Ureter (tissue), 1 donor: ENCODE measurements at regions not wholly inside any gene's neighbourhood (a gene's known extent, or its start where the extent isn't known, plus 50 kb on each side); places are given as distances from the start of the nearest gene placed in this dataset.

Source experiments
- DNase-seq: peaks from one replicate; pipeline ENCODE4 v3.0.0-alpha.2; 2020; ENCODE audit warnings: low spot score
- donor health status: DM: yes; HTN: yes; CAD: no.

DNA sequence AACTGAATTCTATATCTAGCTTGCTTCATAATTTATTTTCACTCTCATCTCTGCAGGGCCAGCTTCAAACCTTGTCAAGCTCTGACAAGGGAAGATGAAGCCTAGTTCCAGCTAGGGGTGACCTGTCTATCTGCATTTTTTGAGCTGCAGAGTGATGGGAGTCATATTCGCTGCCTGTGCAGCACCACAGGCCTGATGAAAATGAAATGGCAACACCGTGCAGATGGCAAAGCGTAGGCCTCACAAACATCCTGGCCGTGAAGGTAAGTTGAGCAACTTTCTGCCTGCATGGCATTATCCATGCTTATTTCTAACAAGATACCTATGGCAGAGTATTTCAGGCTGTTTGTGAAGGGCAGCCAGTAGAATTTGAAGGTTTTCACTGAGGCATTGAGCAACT, 86.4 kb upstream of the C1QTNF9B start:
- no peak for DNase-seq

DNA sequence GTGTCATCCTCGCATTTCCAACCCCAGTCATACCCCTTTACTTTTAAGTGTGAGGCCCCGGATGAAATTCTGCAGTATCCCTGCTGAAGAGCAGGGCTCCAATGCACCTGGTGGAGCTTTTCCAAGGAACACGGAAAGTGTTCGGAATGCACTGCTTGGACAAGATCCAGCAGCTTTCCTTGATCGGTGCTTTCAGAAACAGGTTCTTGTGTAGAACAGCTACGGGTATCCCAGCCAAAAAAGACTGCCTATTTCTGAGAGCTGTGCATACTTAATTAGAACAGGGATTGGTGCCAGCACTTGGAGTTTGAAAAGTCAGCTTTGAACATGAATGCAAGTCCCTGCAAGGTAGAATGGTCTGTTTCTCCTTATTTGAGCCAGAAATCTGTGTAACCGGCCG, 87.2 kb upstream of the C1QTNF9B start:
- DNase-seq, result no peak

DNA sequence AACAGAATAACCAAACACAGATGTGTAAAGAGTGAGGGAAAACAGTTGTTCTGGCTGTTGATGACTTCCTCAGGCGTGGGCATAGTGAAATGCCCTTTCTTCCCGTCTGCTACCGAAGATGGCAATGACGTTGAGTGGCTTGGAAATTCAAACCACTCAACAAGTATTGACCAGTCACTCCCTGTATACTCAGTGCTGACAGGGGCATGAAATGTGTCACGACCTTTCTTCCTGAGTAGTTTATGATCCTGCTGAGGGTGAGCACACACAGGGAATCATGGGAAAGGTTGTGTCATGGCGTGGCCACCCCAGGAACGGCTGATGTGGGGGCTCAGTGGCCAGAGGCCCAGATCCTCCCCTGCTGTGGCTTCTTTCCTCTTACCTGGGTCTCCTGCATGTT, 87.8 kb upstream of the C1QTNF9B start:
- DNase-seq, result no peak

DNA sequence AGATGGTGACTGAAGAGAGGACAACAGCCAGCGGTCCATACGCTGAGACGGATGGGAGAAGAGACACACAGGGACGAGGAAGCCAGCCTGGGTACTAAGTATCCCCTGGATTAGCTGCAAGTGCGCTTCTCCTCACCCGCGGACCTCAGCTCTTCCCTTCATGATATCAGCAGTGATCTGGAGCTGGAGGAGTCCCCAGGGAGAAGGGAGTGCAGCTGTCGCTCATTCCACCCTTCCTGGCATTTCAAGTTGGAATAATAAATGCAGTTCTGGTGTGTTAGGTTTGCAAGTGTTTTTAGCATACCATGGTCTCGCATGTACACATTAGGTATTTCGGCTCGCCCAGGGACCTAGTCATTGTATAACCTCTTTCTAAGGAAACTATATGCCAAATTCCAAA, 88.5 kb upstream of the C1QTNF9B start:
- no peak for DNase-seq

DNA sequence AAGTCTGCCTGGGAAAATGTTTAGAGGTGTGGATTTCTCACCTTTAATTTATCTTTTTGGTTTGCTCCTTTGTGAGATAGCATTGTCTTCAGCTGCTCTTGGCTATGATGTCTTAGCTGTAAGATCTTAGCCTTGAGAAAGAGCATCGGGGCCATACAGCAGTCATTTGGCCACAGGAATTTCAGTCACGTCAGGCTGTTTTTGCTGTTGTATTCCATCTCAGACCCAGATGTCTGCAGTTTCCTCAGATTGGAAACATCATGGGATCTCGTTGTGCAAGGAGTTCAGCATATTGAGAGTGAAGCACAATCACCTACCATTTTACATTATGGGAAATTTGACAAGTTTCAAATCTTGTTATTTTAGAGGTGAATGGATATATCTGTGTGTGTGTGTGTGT, 89.3 kb upstream of the C1QTNF9B start:
- no peak for DNase-seq

DNA sequence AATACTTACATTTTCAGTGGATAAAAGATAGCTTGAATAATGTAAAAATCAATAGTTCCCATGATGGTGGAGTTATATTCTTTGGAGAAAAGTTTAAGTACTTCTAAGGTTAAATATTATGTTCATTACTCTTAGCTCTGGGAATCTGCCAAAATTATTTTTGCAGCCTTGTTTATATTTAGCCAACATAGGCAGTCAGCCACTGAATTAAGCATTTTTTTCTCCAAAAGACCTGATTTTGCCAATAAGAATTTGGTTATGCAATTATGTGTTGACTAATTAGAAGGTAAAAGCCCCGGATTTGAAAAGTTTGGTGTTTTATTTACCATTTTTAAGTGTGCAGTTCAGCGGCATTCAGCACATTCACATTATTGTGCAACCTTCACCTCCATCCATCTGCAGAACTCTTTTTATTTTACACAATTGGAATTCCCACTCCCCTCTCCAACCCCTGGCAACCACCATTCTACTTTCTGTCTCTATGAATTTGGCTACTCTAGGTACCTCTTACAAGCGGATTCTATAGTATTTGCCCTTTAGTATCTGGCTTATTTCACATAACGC, 90.1 kb upstream of the C1QTNF9B start:
- DNase-seq, result no peak

DNA sequence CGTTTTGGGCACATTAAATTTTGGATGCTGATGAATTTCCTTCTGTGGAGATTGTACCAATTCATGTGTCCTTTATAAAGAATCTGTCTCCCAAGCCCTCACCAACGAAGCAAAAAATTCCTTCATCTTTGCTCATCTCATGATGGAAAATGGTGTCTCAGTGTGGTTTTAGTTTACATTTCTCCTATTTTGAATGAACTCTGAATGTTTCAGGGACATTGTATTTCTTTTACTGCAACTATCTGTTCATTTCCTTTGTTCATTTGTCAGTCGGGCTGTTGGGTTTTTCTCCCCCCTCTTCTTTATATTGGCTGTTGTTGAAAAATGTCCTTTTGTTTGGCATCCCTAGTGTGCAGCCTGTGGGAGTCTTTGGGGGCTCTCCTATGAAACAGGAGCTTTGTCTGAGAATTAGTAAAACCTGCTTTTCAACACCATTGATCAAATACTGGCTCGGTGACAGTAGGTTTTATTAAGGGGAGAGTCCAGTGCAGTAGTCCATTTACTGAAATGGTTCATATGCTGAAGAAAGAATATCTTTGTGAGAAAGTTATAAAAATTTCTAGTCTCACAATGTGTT, 91.3 kb upstream of the C1QTNF9B start:
- no peak for DNase-seq

DNA sequence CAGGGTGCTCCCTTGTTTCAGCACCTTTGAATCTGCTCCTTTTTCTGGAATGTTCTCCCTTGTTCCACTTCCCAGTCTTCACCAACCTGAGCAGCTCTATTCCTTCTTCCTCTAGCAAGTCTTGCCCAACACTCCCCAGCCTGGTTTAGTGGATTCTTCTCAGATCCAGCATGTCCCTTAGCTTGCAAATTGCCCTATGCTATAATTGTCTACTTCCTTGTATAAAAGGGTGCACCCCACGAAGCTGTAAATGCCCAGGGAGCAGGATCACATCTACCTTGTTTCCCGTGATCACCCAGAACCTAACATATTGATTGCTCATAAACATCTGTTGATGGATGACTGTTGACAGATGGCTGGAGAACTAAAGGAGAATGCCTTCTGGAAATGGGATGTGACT, 93.2 kb upstream of the C1QTNF9B start:
- DNase-seq, result no peak

DNA sequence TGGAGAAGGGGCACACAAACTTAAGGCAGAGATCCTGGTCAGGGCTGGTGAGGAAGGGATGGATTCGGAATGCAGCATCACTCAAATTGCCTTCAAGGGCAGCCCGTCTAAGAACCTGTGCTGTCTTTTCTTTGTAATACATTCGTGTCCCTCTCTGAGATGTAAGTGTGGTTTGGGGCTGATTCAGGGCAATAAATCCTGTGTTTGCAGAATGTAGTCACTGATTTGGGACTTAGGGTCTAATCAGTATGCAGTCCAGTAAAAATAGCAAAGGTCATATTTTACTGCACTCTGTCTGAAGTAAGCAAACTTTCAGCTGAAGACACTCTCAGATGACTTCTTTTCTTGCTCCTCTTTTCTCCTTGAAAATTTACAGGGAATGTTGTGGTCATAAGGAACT, 93.8 kb upstream of the C1QTNF9B start:
- DNase-seq, result no peak

DNA sequence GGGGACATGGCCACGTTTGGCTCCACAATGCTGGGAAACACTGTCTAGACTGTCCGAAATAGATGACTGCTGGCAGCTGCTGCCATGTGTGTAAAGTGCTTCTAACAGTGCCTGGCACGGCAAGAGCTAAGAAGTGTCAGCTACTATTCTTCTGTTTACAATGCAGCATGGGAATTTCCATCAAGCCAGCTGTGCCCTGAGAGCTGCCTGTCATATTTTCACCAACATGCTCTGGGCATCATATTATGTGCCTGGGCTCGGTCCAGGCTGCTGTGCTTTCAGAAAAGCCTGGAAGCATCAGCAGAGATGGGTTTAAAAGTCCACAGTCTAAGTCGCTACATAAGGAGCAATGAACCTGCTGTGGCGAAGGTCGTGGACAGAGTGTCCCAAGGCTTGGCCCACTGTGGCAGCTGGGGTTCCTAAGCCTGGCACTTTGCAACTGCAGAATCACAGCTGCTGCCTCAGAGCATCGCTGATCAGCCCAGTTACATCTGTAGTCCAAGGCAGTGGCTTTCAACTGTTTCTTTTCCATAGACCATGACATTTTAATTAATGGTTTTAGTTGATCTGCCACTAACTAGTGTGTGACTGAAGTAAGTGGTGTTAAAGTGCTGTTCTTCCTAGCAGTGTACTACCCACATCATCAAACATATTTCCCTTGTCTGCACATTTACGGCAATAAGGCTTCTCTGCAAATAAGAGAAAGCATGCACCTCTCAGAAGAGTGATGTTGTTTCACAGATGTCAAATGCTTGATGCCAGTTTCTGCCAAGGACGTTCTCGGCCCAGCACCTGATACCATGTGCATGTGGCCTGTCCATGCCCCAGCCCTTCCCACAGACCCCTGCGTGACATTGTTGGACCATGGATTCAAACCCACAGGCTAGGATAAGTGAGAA, 95.7 kb upstream of the C1QTNF9B start:
- DNase-seq, result no peak

DNA sequence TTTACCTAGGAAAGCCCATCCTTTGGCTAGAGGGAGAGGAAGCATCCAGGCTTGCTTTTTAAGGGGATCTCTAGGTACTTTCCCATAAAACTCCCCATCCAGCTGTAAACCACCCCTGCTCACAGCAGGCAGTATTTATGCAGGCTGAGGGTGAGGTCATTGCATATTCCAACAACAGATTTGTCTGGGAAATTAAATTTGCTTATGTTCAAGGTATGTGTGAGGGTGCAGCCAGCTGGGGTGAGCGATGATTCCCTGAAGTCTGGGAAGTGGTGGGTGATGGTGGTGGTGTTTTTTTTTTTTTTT, 96.3 kb upstream of the C1QTNF9B start:
- DNase-seq, result no peak

DNA sequence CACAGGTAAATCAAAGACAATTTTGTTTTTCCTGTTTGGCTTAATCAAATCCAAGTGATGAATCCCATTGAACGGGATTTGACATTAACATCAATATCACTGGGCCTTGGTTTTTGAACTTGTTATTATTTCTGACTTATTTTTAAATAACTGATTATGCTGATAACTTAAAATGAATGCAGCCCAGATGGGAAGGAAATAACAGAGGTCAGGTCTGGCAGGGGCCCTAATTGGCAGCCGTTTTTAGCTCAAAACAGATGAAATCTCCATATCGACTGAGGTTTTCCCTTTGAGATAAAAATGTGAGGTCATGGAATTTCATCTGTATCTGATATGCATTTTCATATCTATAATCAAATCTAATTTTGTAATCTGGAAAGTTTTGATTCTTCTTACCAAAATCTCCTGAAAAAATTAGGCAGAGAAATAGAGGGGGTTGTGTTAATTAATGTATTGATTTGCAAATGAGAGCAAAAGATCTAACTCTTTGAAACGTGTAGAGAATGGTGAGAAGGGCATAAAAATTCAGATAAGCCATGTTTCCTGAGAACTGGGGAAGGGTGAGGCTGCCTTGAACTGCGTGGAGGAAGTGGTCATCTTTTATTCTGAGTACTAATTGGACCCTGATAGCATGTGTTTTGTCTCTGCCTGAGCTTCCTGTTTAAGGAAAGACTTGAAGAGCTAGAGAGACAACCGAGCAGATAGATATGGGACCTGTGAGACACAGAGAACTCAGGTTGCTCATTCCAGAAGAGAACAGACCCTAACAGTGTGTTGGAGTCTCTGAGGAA, 98.2 kb upstream of the C1QTNF9B start:
- DNase-seq, result no peak

DNA sequence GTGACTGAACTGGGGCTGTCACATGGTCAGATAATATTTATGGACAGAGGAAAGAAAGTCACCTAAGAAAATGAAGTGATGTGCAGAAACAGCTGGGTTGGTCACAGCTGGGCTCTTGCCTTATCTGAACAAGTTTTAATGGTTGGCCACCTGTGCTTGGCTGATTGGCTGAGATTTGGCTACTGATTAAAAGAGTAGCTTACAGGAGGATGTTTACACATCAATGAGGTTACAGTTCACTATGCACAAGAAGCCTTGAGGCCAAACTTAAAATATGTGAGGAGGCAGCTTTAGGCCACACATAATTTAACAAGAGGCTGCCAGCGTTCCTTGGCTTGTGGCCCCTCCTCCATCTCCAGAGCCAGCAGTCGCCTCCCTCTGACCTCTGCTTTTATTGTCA, 99.2 kb upstream of the C1QTNF9B start:
- DNase-seq, result no peak

DNA sequence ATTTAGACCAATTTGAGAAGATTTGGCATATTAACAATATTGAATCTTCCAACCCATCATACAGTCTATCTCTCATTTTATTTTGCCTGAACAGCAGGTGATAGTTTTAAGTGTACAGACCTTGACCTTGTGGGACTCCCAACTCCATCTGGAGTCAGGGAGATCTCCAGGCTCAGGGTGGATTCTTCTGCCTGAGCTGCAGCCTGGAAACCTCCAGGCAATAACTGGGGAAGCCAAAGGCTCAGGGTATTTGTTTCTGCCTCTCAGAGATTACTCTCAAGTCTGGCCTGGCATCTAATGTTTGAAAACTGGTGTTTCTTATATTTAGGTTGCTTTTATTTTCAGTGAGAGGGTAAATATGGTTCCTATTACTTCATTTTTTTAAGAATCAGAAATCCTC, 102.1 kb upstream of the C1QTNF9B start:
- no peak for DNase-seq

DNA sequence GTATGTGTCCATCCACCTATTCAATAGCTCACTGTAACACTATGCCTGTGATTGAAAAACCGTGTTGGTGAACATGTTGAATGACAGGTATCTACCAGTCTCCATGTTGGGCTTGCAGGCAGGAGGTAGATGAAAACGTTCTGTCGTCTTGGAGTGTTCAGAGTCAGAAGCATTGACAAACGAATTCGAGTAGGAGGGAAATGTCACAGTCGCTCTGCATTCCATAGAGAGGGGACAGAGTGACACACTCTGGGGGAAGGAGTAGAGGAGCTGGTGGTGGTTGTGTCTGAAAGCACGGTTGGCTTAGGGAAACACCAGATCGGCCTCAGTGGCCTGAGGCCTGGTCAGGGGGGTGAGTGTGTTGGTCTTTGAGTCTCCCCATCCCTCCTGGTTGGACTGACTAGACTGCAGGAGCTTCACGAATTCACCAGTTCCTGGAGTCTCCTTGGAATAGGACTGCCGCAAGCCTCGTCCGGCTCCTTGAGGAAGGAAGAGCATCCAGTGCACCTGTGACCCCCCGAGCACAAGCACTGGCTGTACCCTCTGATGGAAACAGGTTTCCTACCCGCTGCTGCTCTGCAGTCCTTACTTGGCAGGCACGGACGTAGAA, 105.0 kb upstream of the C1QTNF9B start:
- DNase-seq, result peak; percentile 18

DNA sequence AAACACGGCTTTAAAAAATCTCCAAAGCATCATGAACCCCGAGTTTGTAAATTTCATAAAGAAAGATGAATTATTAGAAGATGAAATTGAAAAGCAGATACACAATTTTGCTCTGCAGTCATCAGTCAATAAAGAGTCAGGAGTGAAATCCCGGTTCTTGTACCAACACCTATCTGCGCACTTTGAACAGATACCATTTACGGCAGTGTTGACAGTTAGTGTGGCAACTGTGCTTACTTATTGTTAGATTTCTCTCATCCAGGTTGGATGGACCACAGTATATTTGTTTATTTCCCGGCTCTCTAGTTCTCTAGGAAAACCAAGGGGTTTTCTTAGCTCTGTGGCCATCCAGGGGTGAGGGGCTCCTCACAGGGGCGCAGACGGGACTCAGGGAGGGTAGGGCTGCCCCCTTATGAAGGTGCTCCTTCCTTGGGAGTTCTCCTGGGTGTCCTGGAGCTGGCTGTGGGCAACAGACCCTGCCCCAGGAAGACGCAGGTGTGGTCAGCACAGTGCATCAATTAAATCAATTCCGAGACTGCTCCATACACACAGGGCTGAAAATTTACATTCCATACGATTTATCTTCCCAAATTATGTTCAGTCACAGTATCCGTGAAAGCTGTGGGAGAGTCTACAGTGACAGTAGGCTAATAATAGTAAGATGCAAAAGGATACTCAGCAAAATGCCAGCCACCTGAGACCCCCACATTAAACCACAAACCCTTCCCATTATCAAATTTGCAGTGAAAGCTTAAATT, 107.0 kb upstream of the C1QTNF9B start:
- no peak for DNase-seq

DNA sequence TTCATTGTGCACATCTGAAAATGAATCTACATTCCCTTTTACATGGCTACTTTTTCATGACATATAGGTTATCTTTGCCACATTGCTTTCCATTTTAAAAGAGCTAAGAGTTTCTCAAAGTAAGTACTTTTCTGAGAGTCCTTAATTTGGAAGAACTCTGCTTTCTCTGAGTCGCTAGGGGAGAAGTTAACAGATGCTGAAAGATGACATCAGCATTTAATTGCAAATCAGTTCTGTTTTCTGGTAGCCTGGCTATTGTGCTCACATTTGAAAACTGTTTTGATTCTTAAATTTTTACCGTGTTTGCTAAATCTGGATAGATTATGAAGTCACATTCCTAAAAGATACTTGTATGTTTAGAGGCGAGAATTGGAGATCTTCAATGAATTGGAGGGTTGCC, 107.7 kb upstream of the C1QTNF9B start:
- no peak for DNase-seq

DNA sequence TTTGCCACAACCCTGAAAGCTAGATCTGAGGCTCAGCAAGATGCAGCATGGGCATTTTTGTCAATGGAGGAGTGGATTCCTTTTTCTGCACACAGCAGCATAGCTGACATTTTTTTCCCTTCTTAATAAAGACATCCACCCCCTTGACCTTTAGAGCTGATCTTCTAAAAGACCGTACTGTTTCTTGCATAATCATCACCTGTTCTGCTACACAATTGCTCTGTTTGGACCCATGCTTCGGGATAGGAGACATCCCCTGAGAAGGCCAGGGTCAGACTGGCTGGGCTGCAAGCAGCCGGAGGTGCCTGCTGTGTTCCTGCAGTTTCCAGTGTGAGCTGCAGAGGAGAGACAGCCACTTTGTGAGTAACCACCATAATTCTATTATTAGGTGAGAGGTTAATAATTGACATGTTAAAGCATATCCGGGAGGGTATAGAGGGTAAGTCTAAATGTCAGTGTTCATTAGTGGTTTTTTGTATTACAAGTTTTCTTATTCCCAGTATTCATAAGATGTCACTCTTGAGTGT, 108.5 kb upstream of the C1QTNF9B start:
- no peak for DNase-seq

DNA sequence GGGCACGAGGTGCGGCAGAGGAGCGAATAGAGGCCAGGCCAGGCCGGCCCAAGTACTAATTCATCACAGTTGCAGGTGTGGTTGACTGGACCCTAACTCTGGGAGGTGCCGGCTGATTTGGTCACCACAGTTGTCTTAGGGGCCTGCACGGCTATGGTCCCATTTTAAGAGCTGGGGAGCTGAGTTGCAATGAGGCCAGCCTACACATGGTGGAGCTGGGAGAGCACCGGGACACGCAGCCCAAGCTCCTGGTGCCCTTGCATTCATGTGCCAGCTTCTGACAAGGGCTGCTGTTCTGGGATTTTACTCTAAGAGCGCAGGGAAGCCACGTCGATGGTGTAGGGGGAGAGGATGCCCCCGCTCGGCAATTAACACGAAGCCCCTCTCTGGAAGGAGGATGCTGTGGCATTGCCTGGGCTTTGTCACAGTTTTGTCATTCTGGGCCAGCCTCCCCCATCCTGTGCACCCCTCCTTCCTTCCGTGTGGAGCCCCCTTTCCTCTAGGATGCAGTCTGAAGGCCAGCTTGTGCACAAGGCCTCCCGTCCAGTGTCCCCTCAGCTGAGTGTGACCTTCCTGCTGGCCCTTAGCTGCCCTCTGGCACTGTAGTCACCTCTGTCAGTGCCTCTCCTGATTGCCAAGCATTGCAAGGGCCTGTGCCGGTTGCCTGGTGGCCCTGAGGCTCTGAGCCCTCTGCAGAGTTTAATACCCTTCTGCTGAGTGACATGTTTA, 109.4 kb upstream of the C1QTNF9B start:
- DNase-seq, result no peak

DNA sequence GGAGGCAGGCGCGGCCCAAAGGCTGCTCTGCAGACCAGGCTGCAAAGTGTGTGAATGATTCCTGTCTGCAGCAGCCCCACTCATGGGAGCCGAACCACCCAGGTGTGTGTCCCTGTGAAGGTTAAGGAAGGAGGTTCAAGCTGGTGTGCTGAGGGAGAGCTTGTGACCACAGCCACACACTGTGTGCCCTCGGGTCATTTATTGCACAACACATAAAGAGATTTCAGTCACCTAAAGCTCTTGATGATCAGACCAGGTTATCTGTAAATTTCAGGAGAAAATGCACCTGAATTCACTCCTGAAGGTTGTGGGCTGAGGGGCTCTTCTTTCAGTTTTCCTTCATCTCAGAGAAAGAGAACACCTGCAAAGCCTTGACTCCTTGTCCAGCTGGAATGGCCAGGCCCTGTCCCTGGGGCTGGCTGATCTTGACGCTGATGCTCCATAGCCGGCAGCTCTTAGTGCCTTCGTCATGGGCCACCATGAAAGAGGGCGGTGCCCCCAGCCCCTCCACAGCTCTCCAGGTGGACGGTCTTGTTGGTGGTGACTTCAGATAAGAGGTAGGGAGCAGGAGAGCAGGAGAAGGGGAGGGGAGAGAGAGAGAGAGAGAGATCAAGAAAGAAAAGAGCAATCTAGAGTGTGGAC, 110.8 kb upstream of the C1QTNF9B start:
- no peak for DNase-seq
